ENCODE measurements at regions not wholly inside any gene's neighbourhood (a gene's known extent, or its start where the extent isn't known, plus 50 kb on each side); places are given as distances from the start of the nearest gene placed in this dataset.

DNA sequence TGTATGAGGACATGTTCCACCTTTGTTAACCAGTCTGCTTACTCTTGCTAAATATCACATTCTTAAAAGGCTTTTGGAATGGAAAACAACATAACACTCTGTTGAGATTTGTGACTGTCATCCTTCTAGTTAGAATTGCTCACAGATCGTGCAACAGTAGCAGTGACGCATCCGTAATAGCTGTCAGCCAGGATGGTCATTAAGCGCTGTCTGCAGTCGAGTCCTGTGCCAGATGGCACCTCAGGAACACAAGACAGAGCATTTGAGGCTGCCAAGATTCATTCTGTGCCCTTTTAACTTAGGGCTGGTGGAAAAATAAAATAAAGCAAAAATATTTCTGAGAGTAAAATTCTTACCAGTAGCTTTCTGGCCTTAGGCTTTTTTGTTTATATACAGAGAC lies 348.6 kb downstream of the ANKRD7 start:
- no peak for TF ChIP-seq POLR2A (IDR thresholded peaks at IDR 0.05)
- TF ChIP-seq, protein P1, sequence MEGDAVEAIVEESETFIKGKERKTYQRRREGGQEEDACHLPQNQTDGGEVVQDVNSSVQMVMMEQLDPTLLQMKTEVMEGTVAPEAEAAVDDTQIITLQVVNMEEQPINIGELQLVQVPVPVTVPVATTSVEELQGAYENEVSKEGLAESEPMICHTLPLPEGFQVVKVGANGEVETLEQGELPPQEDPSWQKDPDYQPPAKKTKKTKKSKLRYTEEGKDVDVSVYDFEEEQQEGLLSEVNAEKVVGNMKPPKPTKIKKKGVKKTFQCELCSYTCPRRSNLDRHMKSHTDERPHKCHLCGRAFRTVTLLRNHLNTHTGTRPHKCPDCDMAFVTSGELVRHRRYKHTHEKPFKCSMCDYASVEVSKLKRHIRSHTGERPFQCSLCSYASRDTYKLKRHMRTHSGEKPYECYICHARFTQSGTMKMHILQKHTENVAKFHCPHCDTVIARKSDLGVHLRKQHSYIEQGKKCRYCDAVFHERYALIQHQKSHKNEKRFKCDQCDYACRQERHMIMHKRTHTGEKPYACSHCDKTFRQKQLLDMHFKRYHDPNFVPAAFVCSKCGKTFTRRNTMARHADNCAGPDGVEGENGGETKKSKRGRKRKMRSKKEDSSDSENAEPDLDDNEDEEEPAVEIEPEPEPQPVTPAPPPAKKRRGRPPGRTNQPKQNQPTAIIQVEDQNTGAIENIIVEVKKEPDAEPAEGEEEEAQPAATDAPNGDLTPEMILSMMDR (IDR thresholded peaks at IDR 0.05) = no peak

Data from breast epithelium (tissue), 3 donors.